Stomach smooth muscle (tissue), 2 donors: ENCODE measurements at regions not wholly inside any gene's neighbourhood (a gene's known extent, or its start where the extent isn't known, plus 50 kb on each side); places are given as distances from the start of the nearest gene placed in this dataset.
"Not testable (repeated sequence)": the region's sequence is repeated elsewhere in the genome, so short reads cannot be mapped to it uniquely, and the experiment has no call there.

ENCODE experiments used
- H3K27ac ChIP-seq: one replicate; pipeline ENCODE4 v1.7.0; 2013; ENCODE audit warnings: mild to moderate bottlenecking, low read length, inconsistent platforms
- H3K27me3 ChIP-seq, 2 donors: one replicate each; pipeline ENCODE4 v1.7.0; 2013; ENCODE audit warnings: low read length in 2 of 2; ENCODE audit not compliant: insufficient read depth in 2 of 2, control insufficient read depth in 1 of 2
- H3K36me3 ChIP-seq, 2 donors: one replicate each; pipeline ENCODE4 v1.7.0; 2013; ENCODE audit warnings: low read length in 2 of 2; ENCODE audit not compliant: control insufficient read depth in 2 of 2, insufficient read depth in 2 of 2
- H3K4me1 ChIP-seq: one replicate; pipeline ENCODE4 v1.7.0; 2013; ENCODE audit warnings: low read length; ENCODE audit not compliant: control insufficient read depth, insufficient read depth
- H3K4me3 ChIP-seq, 2 donors: one replicate each; pipeline ENCODE4 v1.7.0; 2013; ENCODE audit warnings: low read length in 2 of 2
- H3K9ac ChIP-seq, 2 donors: one replicate each; pipeline ENCODE4 v1.7.0; 2013; ENCODE audit warnings: low read length in 2 of 2, mild to moderate bottlenecking in 1 of 2
- H3K9me3 ChIP-seq, 2 donors: one replicate each; pipeline ENCODE4 v1.7.0; 2013; ENCODE audit warnings: low read length in 2 of 2; ENCODE audit not compliant: control insufficient read depth in 2 of 2
- donor health status: healthy.
- donor health status: Pancreatic carcinoma.

- no peaks in the 10 kb centered on the region for H3K4me1 ChIP-seq
- H3K9me3 ChIP-seq: peaks cover 0 to 3% of the 10 kb centered on the region in 2 donors
- H3K4me3 ChIP-seq: no peak overlapping the region
- no peak overlapping the region for H3K27ac ChIP-seq
- no peaks in the 10 kb centered on the region for H3K36me3 ChIP-seq
- H3K9ac ChIP-seq: no peak overlapping the region
- no peaks in the 10 kb centered on the region for H3K27me3 ChIP-seq
Observed at GRCh38 chr7:57821438-57822382, 371.7 kb downstream of the ZNF716 start.

DNA sequence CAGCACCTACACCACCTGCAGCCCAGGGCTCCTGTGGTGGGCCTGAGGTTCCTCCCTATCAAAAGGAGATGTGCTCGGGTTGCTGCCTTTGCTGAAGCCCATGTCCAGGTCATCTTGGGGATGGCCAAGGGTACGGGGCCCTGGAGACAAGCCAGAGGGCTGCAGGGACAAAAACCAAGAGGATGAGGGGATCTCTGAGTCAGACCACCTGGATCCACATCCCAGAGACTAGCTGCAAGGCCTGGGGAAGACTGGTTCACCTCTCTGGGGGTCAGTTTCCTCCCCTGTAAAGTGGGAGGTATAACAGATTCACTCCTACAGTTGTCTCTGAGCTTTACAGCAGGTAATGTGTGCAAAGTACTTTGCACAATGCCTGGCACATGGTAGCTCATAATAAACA, 376.6 kb downstream of the ZNF716 start:
- not testable (repeated sequence) for H3K9me3 ChIP-seq, H3K27ac ChIP-seq, H3K4me1 ChIP-seq, H3K27me3 ChIP-seq, H3K36me3 ChIP-seq, H3K4me3 ChIP-seq, H3K9ac ChIP-seq

GRCh38 chr7:57835161-57835560, 385.2 kb downstream of the ZNF716 start:
- not testable (repeated sequence) for H3K9me3 ChIP-seq, H3K9ac ChIP-seq, H3K4me1 ChIP-seq, H3K36me3 ChIP-seq, H3K27me3 ChIP-seq, H3K4me3 ChIP-seq, H3K27ac ChIP-seq

DNA sequence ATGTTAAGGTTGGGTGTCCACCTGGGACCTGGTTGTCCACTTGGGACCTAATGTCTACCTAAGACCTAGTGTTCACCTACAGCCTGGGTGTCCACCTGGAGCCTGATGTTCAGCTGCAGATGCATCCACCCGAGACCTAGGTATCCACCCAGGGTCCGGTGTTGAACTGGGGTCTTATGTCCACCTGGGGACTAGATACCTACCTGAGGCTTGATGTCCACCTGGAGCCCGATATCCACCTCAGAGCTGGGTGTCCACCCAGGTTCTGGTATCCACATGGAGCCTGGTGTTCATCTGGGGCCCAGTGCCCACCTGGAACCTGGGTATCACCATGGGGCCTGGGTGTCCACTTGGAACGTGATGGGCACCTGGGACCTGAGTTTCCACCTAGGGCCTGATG, 389.2 kb downstream of the ZNF716 start:
- not testable (repeated sequence) for H3K36me3 ChIP-seq, H3K4me1 ChIP-seq, H3K9me3 ChIP-seq, H3K4me3 ChIP-seq, H3K27ac ChIP-seq, H3K9ac ChIP-seq, H3K27me3 ChIP-seq

GRCh38 chr7:57867884-57868701, 418.1 kb downstream of the ZNF716 start:
- Histone ChIP-seq H3K27ac (no peak overlapping the region), H3K9me3 (no peaks in the 10 kb centered on the region), H3K4me1 (peaks cover 11% of the 10 kb centered on the region), H3K27me3 (peaks cover 2 to 12% of the 10 kb centered on the region in 2 donors), H3K9ac (no peak overlapping the region), H3K36me3 (no peaks in the 10 kb centered on the region), H3K4me3 (peak overlapping the region in 1 of 2 donors; percentile 58)

DNA sequence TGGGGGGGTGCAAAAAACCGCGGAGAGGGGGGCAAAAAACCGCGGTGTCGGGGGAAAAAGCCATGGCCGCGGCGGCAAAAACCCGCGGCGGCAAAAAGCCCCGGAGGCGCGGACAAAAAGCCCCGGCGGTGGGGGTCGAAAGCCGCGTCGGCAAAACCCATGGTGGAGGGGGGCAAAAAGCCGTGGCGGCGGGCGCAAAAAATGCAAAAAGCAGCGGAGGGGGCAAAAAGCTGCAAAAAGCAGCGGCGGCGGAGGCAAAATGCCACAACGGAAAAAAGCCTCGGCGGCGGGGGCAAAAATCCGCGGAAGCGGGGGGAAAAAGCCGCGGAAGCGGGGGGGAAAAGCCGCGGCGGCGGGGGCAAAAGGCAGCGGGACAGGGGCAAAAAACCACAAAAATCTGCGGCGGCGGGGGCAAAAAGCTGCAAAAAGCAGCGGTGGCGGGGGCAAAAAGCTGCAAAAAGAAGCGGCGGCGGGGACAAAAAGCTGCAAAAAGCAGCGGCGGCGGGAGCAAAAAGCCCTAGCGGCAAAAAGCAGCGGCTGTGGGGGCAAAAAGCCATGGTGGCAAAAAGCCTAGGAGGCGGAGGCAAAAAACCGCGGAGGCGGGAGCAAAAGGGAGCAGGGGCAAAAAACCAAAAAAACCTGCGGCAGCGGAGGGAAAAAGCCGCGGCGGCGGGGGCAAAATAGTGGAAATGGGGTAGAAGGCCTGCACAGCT, 418.9 kb downstream of the ZNF716 start:
- peak overlapping the region in 1 of 2 donors; percentile 58 for H3K4me3 ChIP-seq

More for the DNA sequence above, 418.9 kb downstream of the ZNF716 start:
- H3K9me3 ChIP-seq: no peaks in the 10 kb centered on the region
- H3K27ac ChIP-seq: no peak overlapping the region
- no peak overlapping the region for H3K9ac ChIP-seq
- H3K4me1 ChIP-seq: peaks cover 11% of the 10 kb centered on the region
- peaks cover 2 to 12% of the 10 kb centered on the region in 2 donors for H3K27me3 ChIP-seq
- H3K36me3 ChIP-seq: no peaks in the 10 kb centered on the region
